Parathyroid adenoma (tissue), 2 donors: ENCODE measurements at regions not wholly inside any gene's neighbourhood (a gene's known extent, or its start where the extent isn't known, plus 50 kb on each side); places are given as distances from the start of the nearest gene placed in this dataset.

ENCODE experiments used
- H2AFZ ChIP-seq: fragments of 300-600 bp; sonication (generic); one replicate; pipeline ENCODE4 v1.7.0; 2017; ENCODE audit warnings: antibody characterized with exemption, mild to moderate bottlenecking
- H3K27ac ChIP-seq: fragments of 300-600 bp; sonication (generic); one replicate; pipeline ENCODE4 v1.7.0; 2017
- H3K27me3 ChIP-seq: fragments of 300-600 bp; sonication (generic); one replicate; pipeline ENCODE4 v1.7.0; 2017; ENCODE audit warnings: low read length; ENCODE audit not compliant: control insufficient read depth, insufficient read depth
- H3K36me3 ChIP-seq: fragments of 300-600 bp; sonication (generic); one replicate; pipeline ENCODE4 v1.7.0; 2017; ENCODE audit warnings: low read length; ENCODE audit not compliant: control insufficient read depth, insufficient read depth
- H3K4me1 ChIP-seq: fragments of 300-600 bp; sonication (generic); one replicate; pipeline ENCODE4 v1.7.0; 2017; ENCODE audit warnings: control low read depth
- H3K4me2 ChIP-seq: fragments of 300-600 bp; sonication (generic); one replicate; pipeline ENCODE4 v1.7.0; 2017; ENCODE audit warnings: low read length
- H3K4me3 ChIP-seq: fragments of 300-600 bp; sonication (generic); one replicate; pipeline ENCODE4 v1.7.0; 2017; ENCODE audit warnings: low read depth, low read length
- H3K79me2 ChIP-seq: fragments of 300-600 bp; sonication (generic); one replicate; pipeline ENCODE4 v1.7.0; 2017; ENCODE audit warnings: control low read depth
- H3K9ac ChIP-seq: fragments of 300-600 bp; sonication (generic); one replicate; pipeline ENCODE4 v1.7.0; 2017; ENCODE audit warnings: mild to moderate bottlenecking
- H3K9me3 ChIP-seq: fragments of 300-600 bp; sonication (generic); one replicate; pipeline ENCODE4 v1.7.0; 2017; ENCODE audit warnings: low read length; ENCODE audit not compliant: control insufficient read depth
- TF ChIP-seq, protein P1 (sequence below): fragments of 300-600 bp; sonication (generic); IDR thresholded peaks from one replicate; pipeline ENCODE4 v1.7.0; 2017; ENCODE audit warnings: antibody characterized with exemption, mild to moderate bottlenecking
- donor health status: primary hyperparathyroidism.

DNA sequence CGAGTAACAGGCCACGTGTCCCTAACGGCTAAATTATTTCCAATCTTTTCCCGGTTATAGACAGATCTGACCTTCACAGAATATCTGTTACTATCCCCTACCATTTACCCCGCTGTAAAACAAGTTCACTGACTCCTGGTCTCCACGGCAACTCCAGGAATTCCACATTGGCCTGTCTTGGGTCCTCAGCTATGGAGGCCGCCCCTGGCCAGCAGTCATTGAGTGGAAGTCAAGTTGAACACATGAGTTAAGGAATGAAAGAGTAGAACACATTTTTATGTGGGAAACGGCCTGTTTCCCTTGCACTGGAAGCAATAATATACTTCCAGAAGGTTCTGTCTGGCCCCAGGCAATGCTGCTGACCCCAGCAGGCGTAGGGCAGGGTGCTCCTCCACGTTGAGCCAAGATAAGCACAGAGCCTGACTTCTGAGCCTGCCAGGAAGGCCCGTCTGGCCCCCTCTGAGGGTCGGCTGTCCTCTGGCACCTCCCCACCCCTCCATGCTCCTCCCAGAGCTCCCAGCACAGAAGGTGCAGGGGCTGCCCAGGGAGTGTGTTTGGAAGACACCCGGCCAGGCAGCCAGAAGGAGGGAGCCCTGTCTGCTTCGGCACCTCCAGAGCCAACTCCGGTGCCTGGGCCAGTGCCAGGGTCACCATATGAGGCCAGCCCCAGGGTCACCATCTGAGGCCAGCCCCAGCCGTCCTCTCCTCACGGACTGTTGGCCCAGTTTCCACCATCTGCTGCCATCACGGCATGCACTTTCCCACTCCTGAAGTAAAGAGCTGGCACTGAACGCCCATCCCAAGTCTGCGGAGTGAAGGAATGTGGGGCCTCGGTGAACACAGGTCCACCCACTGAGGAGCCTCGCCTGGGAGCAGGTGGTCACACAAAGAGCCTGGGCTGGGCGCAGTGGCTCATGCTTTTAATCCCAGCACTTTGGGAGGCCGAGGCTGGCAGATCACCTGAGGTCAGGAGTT is 813.2 kb downstream of the BRD1 start:
- no peak overlapping the region for H2AFZ ChIP-seq
- TF ChIP-seq, protein P1, sequence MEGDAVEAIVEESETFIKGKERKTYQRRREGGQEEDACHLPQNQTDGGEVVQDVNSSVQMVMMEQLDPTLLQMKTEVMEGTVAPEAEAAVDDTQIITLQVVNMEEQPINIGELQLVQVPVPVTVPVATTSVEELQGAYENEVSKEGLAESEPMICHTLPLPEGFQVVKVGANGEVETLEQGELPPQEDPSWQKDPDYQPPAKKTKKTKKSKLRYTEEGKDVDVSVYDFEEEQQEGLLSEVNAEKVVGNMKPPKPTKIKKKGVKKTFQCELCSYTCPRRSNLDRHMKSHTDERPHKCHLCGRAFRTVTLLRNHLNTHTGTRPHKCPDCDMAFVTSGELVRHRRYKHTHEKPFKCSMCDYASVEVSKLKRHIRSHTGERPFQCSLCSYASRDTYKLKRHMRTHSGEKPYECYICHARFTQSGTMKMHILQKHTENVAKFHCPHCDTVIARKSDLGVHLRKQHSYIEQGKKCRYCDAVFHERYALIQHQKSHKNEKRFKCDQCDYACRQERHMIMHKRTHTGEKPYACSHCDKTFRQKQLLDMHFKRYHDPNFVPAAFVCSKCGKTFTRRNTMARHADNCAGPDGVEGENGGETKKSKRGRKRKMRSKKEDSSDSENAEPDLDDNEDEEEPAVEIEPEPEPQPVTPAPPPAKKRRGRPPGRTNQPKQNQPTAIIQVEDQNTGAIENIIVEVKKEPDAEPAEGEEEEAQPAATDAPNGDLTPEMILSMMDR = no peak
- H3K27ac ChIP-seq = no peak overlapping the region
- H3K27me3 ChIP-seq = no peaks in the 10 kb centered on the region
- no peaks in the 10 kb centered on the region for H3K4me1 ChIP-seq
- H3K4me3 ChIP-seq = no peak overlapping the region
- no peak overlapping the region for H3K9ac ChIP-seq
- no peaks in the 10 kb centered on the region for H3K9me3 ChIP-seq
- H3K79me2 ChIP-seq = no peaks in the 10 kb centered on the region
- H3K36me3 ChIP-seq = no peaks in the 10 kb centered on the region
- no peak overlapping the region for H3K4me2 ChIP-seq

DNA sequence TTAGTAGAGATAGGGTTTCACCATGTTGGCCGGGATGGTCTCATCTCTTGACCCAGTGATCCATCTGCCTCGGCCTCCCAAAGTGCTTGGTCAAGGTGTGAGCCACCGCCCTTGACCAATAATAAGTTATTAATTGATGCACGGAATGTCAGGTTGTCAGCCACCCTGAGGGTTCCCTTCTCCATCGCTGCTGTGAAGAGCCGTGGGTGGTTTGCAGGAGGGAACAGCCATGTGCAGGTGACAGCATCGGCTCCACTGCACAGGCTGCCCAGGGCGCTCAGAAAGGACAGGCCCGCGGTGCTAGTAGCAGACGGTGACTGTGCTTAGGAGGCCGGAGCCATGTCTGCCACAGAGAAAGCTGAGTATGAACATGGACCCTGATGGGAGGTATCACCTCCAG is 814.0 kb downstream of the BRD1 start:
- no peak overlapping the region for H3K9ac ChIP-seq
- TF ChIP-seq, protein P1 = no peak
- no peaks in the 10 kb centered on the region for H3K9me3 ChIP-seq
- H3K27me3 ChIP-seq = no peaks in the 10 kb centered on the region
- H3K4me2 ChIP-seq = no peak overlapping the region
- no peak overlapping the region for H3K4me3 ChIP-seq
- H3K79me2 ChIP-seq = no peaks in the 10 kb centered on the region
- H3K4me1 ChIP-seq = no peaks in the 10 kb centered on the region
- no peak overlapping the region for H2AFZ ChIP-seq
- no peak overlapping the region for H3K27ac ChIP-seq
- H3K36me3 ChIP-seq = no peaks in the 10 kb centered on the region

DNA sequence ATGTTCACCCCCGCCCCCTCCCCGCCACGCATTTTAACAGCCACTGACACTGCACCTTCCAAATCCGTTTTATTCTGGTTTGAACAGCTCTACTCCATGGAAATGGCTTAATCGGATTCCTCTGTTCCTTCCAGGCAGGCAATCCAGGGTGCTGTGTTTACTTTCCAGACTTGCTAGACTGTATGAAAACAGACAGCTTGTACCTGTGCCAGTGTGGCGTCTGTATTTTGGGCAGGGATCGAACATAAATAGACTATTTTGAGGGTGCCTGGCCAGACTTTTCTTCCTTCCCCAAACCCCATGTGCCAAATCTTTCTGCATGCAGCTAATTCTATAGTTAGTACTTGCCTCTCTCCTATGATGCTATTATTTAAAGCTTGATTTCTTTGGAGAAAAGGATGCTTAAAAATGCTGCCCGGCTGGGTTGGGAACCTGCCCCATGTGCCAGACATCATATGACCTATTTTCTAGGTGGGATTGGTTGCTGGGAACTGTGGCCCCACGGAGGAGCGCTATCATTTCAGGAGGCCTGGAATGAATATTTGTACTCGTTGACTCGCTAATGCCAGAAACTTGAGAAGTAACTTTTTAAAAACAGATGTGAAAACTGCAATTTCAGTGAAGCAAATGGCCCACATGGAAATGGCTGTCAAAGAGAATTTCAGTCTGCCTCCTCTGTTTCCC is 814.8 kb downstream of the BRD1 start:
- H3K9me3 ChIP-seq = no peaks in the 10 kb centered on the region
- H3K4me3 ChIP-seq = no peak overlapping the region
- no peaks in the 10 kb centered on the region for H3K36me3 ChIP-seq
- H3K27ac ChIP-seq = no peak overlapping the region
- no peaks in the 10 kb centered on the region for H3K4me1 ChIP-seq
- H3K4me2 ChIP-seq = no peak overlapping the region
- H3K79me2 ChIP-seq = no peaks in the 10 kb centered on the region
- TF ChIP-seq, protein P1 = no peak
- no peak overlapping the region for H2AFZ ChIP-seq
- no peaks in the 10 kb centered on the region for H3K27me3 ChIP-seq
- no peak overlapping the region for H3K9ac ChIP-seq

DNA sequence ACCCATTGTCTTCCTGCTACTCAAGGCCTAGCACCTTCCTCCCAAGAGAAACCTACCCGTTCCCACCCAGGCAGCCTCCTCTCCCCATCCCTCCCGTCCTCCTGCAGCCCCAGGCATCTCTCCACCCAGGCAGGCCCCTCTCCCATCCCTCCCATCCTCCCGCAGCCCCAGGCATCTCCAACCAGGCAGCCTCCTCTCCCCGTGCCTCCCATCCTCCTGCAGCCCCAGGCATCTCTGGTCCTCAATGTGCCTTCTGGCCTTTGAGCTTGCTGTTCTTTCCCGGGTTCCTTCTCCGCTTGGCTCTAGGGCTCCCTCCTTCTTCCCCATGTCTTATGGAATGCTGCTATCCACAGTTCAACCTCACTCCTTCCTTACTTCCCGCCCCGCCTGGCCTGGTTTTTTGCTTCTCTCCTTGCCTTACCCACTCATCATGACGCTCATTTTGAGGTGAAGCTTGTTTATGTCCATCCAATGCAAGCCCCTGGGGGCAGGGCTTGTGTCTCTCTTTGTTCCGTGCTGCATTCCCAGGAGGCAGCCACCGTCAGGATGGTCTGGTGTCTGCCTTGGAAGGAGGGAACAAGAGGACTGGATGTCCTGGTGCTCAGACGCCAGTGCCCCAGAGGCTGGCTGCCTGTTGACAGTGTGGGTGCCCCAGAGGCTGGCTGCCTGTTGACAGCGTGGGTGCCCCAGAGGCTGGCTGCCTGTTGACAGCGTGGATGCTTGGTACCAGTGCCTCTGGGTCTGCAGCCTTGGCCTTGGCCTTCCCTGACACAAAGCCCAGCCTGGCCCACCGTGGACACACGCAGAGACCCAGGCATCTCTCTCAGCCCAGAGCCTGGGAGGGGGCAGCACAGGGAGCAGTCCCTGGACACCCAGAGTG is 815.7 kb downstream of the BRD1 start:
- Histone ChIP-seq H3K27ac (no peak overlapping the region), H3K4me2 (no peak overlapping the region), H3K4me3 (no peak overlapping the region)

More for the DNA sequence above, 815.7 kb downstream of the BRD1 start:
- no peak overlapping the region for H2AFZ ChIP-seq
- H3K27me3 ChIP-seq = no peaks in the 10 kb centered on the region
- H3K9me3 ChIP-seq = no peaks in the 10 kb centered on the region
- no peaks in the 10 kb centered on the region for H3K4me1 ChIP-seq
- TF ChIP-seq, protein P1 = no peak
- H3K36me3 ChIP-seq = no peaks in the 10 kb centered on the region
- H3K9ac ChIP-seq = no peak overlapping the region
- no peaks in the 10 kb centered on the region for H3K79me2 ChIP-seq
